ENCODE measurements at regions not wholly inside any gene's neighbourhood (a gene's known extent, or its start where the extent isn't known, plus 50 kb on each side); places are given as distances from the start of the nearest gene placed in this dataset.
"Not testable (repeated sequence)": the region's sequence is repeated elsewhere in the genome, so short reads cannot be mapped to it uniquely, and the experiment has no call there.

GRCh38 chr1:19552291-19553010 is 67.1 kb upstream of the CAPZB start:
- Histone ChIP-seq H3K36me3 (ENCODE audit: insufficient read depth, low read length) (no peaks in the 10 kb centered on the region), H3K4me1 (ENCODE audit: insufficient read depth, low read length, poor library complexity, severe bottlenecking) (no peaks in the 10 kb centered on the region), H3K9me3 (ENCODE audit: insufficient read depth, low read depth, low read length) (peaks cover 2% of the 10 kb centered on the region; the same call in 1 of the 2 replicates), H3K79me2 (ENCODE audit: insufficient read depth, low read length) (no peaks in the 10 kb centered on the region), H3K4me3 (ENCODE audit: low read length, poor library complexity, severe bottlenecking) (no peak overlapping the region), H2AFZ (ENCODE audit: low read length) (no peak overlapping the region), H3K27me3 (ENCODE audit: insufficient read depth, low read length, poor library complexity, severe bottlenecking) (no peaks in the 10 kb centered on the region), H3K9me2 (replicated peaks; ENCODE audit: low read depth, low read length) (no peaks in the 10 kb centered on the region), H3F3A (ENCODE audit: low read depth) (no peaks in the 10 kb centered on the region), H3K4me2 (ENCODE audit: low read depth, low read length, poor library complexity, severe bottlenecking) (no peak overlapping the region), H4K20me1 (ENCODE audit: insufficient read depth, low read length, poor library complexity, severe bottlenecking) (no peaks in the 10 kb centered on the region), H3K9ac (ENCODE audit: low read depth, low read length, poor library complexity, severe bottlenecking) (no peak overlapping the region)
- no peak for TF ChIP-seq EZH2phosphoT487 (IDR thresholded peaks at IDR 0.05; ENCODE audit: borderline replicate concordance)
- no peak for TF ChIP-seq CTCF (conservative IDR thresholded peaks at IDR 0.05; ENCODE audit: low read length)

- not testable (repeated sequence) for H3K27me3 ChIP-seq (ENCODE audit: insufficient read depth, low read length, poor library complexity, severe bottlenecking); H3K4me2 ChIP-seq (ENCODE audit: low read depth, low read length, poor library complexity, severe bottlenecking); H3K4me3 ChIP-seq (ENCODE audit: low read length, poor library complexity, severe bottlenecking); H2AFZ ChIP-seq (ENCODE audit: low read length); H4K20me1 ChIP-seq (ENCODE audit: insufficient read depth, low read length, poor library complexity, severe bottlenecking); H3K79me2 ChIP-seq (ENCODE audit: insufficient read depth, low read length); H3K4me1 ChIP-seq (ENCODE audit: insufficient read depth, low read length, poor library complexity, severe bottlenecking); H3K9me3 ChIP-seq (ENCODE audit: insufficient read depth, low read depth, low read length); H3K36me3 ChIP-seq (ENCODE audit: insufficient read depth, low read length); H3F3A ChIP-seq (ENCODE audit: low read depth); H3K9ac ChIP-seq (ENCODE audit: low read depth, low read length, poor library complexity, severe bottlenecking); H3K9me2 ChIP-seq (replicated peaks; ENCODE audit: low read depth, low read length)
These were observed 66.5 kb upstream of the CAPZB start for GRCh38 chr1:19551837-19552236.

DNA sequence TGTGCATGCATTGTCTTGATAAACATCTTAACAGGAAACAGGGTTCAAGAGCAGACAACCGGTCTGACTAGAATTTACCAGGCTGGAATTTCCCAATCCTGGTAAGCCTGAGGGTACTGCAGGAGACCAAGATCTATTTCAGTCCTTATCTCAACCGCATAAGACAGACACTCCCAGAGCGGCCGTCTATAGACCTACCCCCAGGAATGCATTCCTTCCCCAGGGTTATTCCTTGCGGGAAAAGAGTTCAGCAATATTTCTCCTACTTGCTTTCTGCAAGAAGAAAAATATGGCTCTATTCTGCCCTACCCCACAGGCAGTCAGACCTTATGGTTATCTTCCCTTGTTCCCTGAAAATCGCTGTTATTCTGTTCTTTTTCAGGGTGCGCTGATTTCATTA is 65.1 kb upstream of the CAPZB start:
- H3F3A ChIP-seq (ENCODE audit: low read depth); H3K36me3 ChIP-seq (ENCODE audit: insufficient read depth, low read length); H3K4me1 ChIP-seq (ENCODE audit: insufficient read depth, low read length, poor library complexity, severe bottlenecking); H3K9me2 ChIP-seq (replicated peaks; ENCODE audit: low read depth, low read length); H3K4me2 ChIP-seq (ENCODE audit: low read depth, low read length, poor library complexity, severe bottlenecking); H3K79me2 ChIP-seq (ENCODE audit: insufficient read depth, low read length); H4K20me1 ChIP-seq (ENCODE audit: insufficient read depth, low read length, poor library complexity, severe bottlenecking); H3K4me3 ChIP-seq (ENCODE audit: low read length, poor library complexity, severe bottlenecking); H2AFZ ChIP-seq (ENCODE audit: low read length); H3K27me3 ChIP-seq (ENCODE audit: insufficient read depth, low read length, poor library complexity, severe bottlenecking); H3K9ac ChIP-seq (ENCODE audit: low read depth, low read length, poor library complexity, severe bottlenecking): not testable (repeated sequence)
- H3K9me3 ChIP-seq (ENCODE audit: insufficient read depth, low read depth, low read length) = peaks cover 11% of the 10 kb centered on the region; the same call in 1 of the 2 replicates

GRCh38 chr1:19547814-19548213 is 62.5 kb upstream of the CAPZB start:
- no peaks in the 10 kb centered on the region for H3K27me3 ChIP-seq (ENCODE audit: insufficient read depth, low read length, poor library complexity, severe bottlenecking)
- no peaks in the 10 kb centered on the region for H3K4me1 ChIP-seq (ENCODE audit: insufficient read depth, low read length, poor library complexity, severe bottlenecking)
- no peaks in the 10 kb centered on the region for H3K9me2 ChIP-seq (replicated peaks; ENCODE audit: low read depth, low read length)
- H3K4me2 ChIP-seq (ENCODE audit: low read depth, low read length, poor library complexity, severe bottlenecking) = no peak overlapping the region
- H3K9me3 ChIP-seq (ENCODE audit: insufficient read depth, low read depth, low read length) = peaks cover 11% of the 10 kb centered on the region; the same call in 1 of the 2 replicates
- H3F3A ChIP-seq (ENCODE audit: low read depth) = no peaks in the 10 kb centered on the region
- no peaks in the 10 kb centered on the region for H3K36me3 ChIP-seq (ENCODE audit: insufficient read depth, low read length)
- no peak overlapping the region for H3K4me3 ChIP-seq (ENCODE audit: low read length, poor library complexity, severe bottlenecking)
- H3K79me2 ChIP-seq (ENCODE audit: insufficient read depth, low read length) = no peaks in the 10 kb centered on the region
- H3K9ac ChIP-seq (ENCODE audit: low read depth, low read length, poor library complexity, severe bottlenecking) = no peak overlapping the region
- TF ChIP-seq EZH2phosphoT487 (IDR thresholded peaks at IDR 0.05; ENCODE audit: borderline replicate concordance) (no peak), CTCF (conservative IDR thresholded peaks at IDR 0.05; ENCODE audit: low read length) (no peak)
- no peaks in the 10 kb centered on the region for H4K20me1 ChIP-seq (ENCODE audit: insufficient read depth, low read length, poor library complexity, severe bottlenecking)
- H2AFZ ChIP-seq (ENCODE audit: low read length) = no peak overlapping the region

All from Loucy (cell line).